GM18502 (cell line): ENCODE measurements at regions not wholly inside any gene's neighbourhood (a gene's known extent, or its start where the extent isn't known, plus 50 kb on each side); places are given as distances from the start of the nearest gene placed in this dataset.
"Not testable (repeated sequence)": the region's sequence is repeated elsewhere in the genome, so short reads cannot be mapped to it uniquely, and the experiment has no call there.

ENCODE experiments used
- ATAC-seq: cut with Tn5 transposase; IDR thresholded peaks from one replicate; pipeline ENCODE4 v1.9.1; 2021; ENCODE audit warnings: mild to moderate bottlenecking; ENCODE audit not compliant: unreplicated experiment, poor library complexity

DNA sequence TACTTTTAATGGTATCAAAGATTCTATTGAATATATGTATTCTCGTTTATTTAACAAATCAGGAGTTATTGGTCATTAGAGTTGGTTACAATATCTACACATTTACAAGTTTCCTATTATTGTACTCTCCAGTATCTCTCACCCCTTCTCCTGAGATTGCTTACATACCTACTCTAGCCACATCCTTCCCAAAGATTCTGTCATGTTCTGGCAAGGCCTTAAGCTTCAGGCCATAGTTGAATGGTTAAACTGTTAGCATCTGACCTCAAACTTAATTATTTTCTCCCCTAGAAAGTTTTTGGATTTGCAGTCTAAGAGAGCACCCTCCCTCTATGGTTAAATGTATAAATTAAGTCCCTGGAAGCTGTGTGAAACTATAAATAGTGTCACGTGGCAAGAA lies 784.2 kb downstream of the GLUD2 start:
- ATAC-seq: no peak

DNA sequence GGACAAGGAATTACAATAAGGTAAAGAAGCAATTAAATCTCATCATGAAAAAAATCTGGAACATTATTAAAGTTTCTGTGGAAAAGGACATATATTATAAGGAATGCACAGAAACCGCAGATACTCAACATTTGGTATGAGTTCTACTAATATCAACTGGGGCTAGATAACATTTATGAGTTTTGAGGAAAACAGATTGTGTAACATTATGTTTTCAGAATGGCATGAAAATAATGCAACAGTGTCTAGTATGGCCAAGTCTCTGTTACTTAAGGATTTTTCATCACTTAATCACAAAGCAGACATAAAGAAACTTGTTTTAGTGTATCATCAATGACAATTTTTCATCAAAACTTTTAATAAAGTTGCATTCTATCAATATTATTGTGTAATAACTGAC lies 785.0 kb downstream of the GLUD2 start:
- no peak for ATAC-seq

DNA sequence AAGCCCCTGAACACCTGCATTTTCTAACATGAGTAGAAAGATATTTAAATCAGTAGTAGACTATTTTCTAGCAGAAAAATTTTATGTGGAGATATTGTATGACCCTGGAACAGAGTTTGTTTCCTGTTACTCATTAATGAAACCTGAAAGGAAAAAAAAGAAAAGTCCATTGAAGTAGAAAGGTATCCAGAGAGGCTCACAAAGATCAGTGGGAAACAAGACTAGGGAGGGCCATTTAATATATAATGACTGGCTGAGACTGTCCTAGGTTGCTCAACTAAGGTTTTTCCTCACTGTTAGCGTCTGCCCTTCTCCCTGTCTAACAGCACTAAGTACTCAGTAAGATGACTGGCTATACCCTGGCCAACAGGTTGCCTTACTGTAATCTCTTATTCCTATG lies 788.6 kb downstream of the GLUD2 start:
- no peak for ATAC-seq

- no peak for ATAC-seq
Observed at GRCh38 chrX:121851033-121851432, 803.6 kb downstream of the GLUD2 start.

DNA sequence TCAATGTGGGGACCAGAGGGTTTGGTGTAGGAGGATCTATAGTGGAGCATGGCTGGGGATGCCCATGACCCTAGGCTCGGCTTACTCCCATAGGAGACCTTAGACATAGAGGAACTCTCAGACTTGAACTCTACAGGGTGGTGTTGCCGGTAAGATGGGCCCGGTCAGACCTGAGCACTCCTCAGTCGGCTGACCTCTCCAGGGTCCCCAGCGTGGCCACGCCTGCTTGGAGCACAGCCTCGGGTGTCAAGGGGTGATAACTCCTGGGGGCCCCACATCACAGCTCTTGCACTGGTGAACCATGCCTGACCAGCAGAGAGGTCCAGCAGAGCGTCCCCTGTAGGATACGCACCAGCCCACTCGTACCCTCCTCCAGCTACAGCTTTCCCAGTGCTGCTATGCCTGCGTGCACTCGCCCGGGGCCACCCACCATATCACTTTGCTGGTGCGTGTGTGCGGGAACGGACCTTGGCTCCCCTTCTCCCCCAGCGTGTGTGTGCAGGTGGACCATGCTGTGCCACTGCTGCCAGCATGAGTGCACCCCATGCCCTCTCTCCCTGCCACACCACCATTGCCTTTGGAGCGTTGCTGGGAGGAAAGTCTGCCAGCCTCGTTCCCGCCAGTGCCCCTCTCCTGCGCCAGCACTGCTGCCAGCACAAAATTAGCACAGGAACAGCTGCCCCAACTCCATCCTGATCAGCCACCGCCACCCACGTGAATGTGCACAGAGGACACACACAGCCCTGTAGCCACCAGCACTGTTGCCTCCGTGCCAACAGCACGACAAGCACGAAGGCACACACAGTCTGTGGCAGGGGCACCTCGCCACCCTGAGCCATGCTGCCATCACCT lies 806.6 kb downstream of the GLUD2 start:
- no peak for ATAC-seq

DNA sequence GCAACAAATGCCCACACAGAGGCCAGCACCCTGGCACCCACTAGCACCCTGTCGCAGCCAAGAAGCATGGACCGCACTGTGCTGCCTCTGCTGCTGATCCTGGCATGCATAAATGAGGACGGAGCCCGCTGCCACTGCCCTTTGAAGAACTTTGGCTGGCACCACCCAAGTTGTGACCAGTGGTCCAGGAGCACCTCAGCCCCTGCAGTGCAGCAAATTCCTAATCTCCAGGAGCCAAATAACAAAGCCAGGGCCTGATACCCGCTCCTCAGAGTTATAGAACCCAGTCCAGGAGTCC lies 807.2 kb downstream of the GLUD2 start:
- no peak for ATAC-seq

- no peak for ATAC-seq
Observed at GRCh38 chrX:121858867-121859647, 811.6 kb downstream of the GLUD2 start.

DNA sequence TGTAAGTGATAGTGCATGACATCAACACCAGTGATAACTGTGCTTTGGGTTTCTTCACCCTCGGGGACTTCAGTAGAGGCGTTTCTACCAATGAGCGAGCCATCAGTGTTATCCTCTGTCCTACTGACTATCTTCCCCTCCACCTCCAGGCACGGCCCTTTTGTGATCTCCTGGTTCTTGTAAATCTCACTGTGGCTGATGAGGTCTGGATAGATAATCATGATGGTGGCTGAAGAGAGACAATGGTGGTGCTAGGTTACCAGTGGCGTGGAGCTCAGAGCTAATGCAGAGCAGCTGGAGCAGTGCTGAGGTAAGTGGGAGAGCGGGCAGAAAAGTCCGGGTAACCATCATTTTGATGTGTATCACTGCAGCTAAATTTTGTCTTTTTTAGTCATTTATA lies 816.6 kb downstream of the GLUD2 start:
- no peak for ATAC-seq

- no peak for ATAC-seq
Observed at GRCh38 chrX:121864561-121864960, 817.2 kb downstream of the GLUD2 start.

- ATAC-seq: no peak
Observed at GRCh38 chrX:121869876-121870477, 822.6 kb downstream of the GLUD2 start.

DNA sequence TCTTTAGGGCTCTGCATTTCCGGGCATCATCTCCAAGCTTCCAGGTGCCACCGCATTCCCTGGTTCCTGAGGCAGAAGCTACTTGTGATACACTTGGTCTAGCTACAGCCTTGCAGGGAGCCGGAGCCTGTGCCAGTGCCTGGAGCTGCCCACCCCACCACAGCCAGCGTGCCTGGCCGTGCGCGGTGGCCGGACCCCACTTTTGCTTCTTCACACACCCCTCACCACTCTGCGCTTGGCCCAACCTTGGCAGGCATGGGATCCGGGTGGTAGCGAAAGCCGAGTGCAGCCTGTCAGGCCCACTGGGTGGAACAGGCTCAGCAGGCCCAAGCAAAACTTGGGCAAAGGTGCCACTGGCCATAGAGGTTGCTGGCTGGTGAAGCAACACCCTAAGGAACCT lies 823.7 kb downstream of the GLUD2 start:
- no peak for ATAC-seq

GRCh38 chrX:121876305-121876704 lies 828.9 kb downstream of the GLUD2 start:
- ATAC-seq: no peak

DNA sequence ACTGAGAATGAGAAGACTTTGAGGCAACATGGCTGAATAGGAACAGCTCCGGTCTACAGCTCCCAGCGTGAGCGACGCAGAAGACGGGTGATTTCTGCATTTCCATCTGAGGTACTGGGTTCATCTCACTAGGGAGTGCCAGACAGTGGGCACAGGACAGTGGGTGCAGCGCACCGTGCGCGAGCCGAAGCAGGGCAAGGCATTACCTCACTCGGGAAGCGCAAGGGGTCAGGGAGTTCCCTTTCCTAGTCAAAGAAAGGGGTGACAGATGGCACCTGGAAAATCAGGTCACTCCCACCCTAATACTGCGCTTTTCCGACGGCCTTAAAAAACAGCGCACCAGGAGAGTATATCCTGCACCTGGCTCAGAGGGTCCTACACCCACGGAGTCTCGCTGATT lies 829.9 kb downstream of the GLUD2 start:
- not testable (repeated sequence) for ATAC-seq

DNA sequence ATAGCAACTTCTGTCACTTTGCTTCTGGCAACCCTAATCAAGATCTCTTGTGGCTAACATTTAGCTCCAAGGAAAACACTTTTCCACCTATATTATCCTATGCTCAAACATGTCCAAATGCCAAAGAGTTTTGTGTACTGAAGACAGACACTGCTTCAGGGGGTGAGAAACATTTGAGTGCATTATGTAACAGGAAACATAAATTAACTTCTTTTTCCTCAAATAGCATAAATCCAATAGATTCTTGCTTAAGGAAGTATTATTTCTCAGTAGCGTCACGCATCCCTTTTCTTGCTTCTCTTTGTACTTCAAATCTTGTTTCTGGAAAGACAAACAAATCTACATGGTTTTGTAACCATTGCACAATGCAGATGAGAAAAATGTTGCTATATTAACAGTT lies 839.1 kb downstream of the GLUD2 start:
- ATAC-seq: no peak

GRCh38 chrX:121894756-121895155 lies 847.3 kb downstream of the GLUD2 start:
- ATAC-seq: no peak

GRCh38 chrX:121902463-121902862 lies 855.1 kb downstream of the GLUD2 start:
- no peak for ATAC-seq

- no peak for ATAC-seq
Observed at GRCh38 chrX:121903961-121904360, 856.6 kb downstream of the GLUD2 start.

DNA sequence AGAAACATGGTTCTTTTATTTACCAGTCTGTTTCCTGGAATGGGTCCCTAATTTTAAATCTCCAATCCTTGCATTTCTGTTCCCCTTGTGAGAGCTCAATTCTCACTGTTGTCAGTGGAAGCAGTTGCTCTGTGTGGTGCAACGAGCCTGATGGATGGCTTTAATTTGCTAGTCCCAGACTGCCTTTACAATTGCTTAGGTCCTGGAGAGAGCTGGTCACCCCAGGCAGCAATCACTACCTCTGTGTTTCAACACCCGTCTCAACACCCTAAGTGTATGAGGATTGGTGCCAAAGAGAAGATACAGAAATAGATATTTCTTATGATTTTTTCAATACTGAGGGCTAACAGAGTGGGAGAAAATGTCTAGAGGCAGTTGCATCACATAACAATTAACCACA lies 873.8 kb downstream of the GLUD2 start:
- no peak for ATAC-seq

DNA sequence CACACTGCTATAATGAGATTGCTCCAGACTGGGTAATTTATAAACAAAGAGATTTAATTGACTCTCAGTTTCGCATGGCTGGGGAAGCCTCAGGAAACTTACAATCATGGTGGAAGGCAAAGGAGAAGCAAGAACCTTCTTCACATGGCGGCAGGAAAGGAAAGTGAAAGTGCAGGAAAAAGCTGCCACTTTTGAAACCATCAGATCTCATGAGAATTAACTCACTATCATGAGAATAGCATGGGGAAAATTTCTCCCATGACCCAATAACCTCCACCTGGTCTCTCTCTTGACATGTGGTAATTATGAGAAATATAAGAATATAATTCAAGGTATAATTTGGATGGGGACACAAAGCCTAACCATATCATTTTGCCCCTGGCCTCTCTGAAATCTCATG lies 884.2 kb downstream of the GLUD2 start:
- ATAC-seq: no peak

- ATAC-seq: no peak
Observed at GRCh38 chrX:121932688-121933087, 885.3 kb downstream of the GLUD2 start.

DNA sequence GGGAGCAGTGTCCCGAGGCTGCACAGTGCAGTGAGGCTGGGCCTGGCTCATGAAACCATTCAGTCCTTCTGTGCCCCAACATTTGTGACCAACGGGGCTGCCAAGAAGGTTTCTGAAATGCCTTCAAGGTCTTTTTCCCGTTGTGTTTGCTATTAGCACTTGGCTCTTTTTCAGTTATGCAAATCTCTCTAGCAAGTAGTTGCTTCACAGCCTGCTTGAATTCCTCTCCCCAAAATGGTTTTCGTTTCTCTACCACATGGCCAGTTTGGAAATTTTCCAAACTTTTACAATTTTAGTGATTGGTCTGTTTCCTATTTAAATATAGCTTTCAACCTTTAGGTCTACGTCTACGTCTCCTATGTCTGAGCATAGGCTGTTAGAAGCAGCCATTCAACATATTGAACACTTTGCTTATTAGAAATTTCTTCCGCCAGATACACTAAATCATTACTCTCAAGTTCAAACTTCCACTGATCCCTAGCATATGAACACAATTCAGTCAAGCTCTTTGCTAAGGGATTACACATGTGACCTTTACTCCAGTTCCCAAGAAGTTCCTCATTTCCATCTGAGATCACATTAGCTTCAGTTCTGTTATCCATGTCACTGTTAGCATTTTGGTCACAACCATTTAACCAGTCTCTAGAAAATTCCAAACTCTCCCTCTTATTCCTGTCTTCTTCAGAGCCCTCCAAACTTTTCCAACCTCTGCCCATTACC lies 901.8 kb downstream of the GLUD2 start:
- no peak for ATAC-seq
